GM21360 (cell line): ENCODE measurements at regions not wholly inside any gene's neighbourhood (a gene's known extent, or its start where the extent isn't known, plus 50 kb on each side); places are given as distances from the start of the nearest gene placed in this dataset.
"Not testable (repeated sequence)": the region's sequence is repeated elsewhere in the genome, so short reads cannot be mapped to it uniquely, and the experiment has no call there.

ENCODE experiments used
- ATAC-seq: cut with Tn5 transposase; IDR thresholded peaks from one replicate; pipeline ENCODE4 v1.9.1; 2021; ENCODE audit warnings: mild to moderate bottlenecking, moderate library complexity; ENCODE audit not compliant: unreplicated experiment

- no peak for ATAC-seq
Observed at GRCh38 chr1:168422203-168422847, 121.5 kb downstream of the XCL2 start.

GRCh38 chr1:168421399-168422004, 122.3 kb downstream of the XCL2 start:
- ATAC-seq = no peak

- no peak for ATAC-seq
Observed at GRCh38 chr1:168420177-168420576, 123.6 kb downstream of the XCL2 start.

GRCh38 chr1:168419736-168420135, 124.1 kb downstream of the XCL2 start:
- no peak for ATAC-seq

- no peak for ATAC-seq
Observed at GRCh38 chr1:168416220-168416619, 127.6 kb downstream of the XCL2 start.

- ATAC-seq = no peak
Observed at GRCh38 chr1:168414914-168415313, 128.9 kb downstream of the XCL2 start.

- no peak for ATAC-seq
Observed at GRCh38 chr1:168410464-168410863, 129.8 kb downstream of the TBX19 start.

GRCh38 chr1:168408884-168409283, 128.2 kb downstream of the TBX19 start:
- no peak for ATAC-seq

- ATAC-seq = no peak
Observed at GRCh38 chr1:168408539-168408865, 127.8 kb downstream of the TBX19 start.

- ATAC-seq = no peak
Observed at GRCh38 chr1:168407832-168408538, 127.3 kb downstream of the TBX19 start.

GRCh38 chr1:168405906-168406549, 125.4 kb downstream of the TBX19 start:
- no peak for ATAC-seq

- no peak for ATAC-seq
Observed at GRCh38 chr1:168403140-168403539, 122.5 kb downstream of the TBX19 start.

- not testable (repeated sequence) for ATAC-seq
Observed at GRCh38 chr1:168402466-168402865, 121.8 kb downstream of the TBX19 start.

GRCh38 chr1:168401341-168401740, 120.7 kb downstream of the TBX19 start:
- no peak for ATAC-seq

- no peak for ATAC-seq
Observed at GRCh38 chr1:168400139-168400538, 119.5 kb downstream of the TBX19 start.

GRCh38 chr1:168397806-168398205, 117.1 kb downstream of the TBX19 start:
- ATAC-seq = no peak

- no peak for ATAC-seq
Observed at GRCh38 chr1:168396940-168397684, 116.4 kb downstream of the TBX19 start.

GRCh38 chr1:168396508-168396907, 115.8 kb downstream of the TBX19 start:
- ATAC-seq = no peak

- ATAC-seq = no peak
Observed at GRCh38 chr1:168394858-168395257, 114.2 kb downstream of the TBX19 start.

GRCh38 chr1:168392958-168393549, 112.4 kb downstream of the TBX19 start:
- no peak for ATAC-seq
